Transverse colon (tissue), 3 donors: ENCODE measurements at regions not wholly inside any gene's neighbourhood (a gene's known extent, or its start where the extent isn't known, plus 50 kb on each side); places are given as distances from the start of the nearest gene placed in this dataset.

Source experiments
- EP300 ChIP-seq: sonication (generic); formaldehyde crosslinking; IDR thresholded peaks from one replicate; pipeline ENCODE4 v1.6.1; 2017; ENCODE audit warnings: antibody characterized with exemption, low read depth
- POLR2AphosphoS5 ChIP-seq, 3 donors: sonication (generic); formaldehyde crosslinking; IDR thresholded peaks; one replicate each; pipeline ENCODE4 v1.6.1; 2016; ENCODE audit warnings: antibody characterized with exemption in 3 of 3

- TF ChIP-seq POLR2AphosphoS5 (IDR thresholded peaks at IDR 0.05) (no peak), EP300 (no peak)
These were observed 1165.8 kb downstream of the OLFM4 start for GRCh38 chr13:54194233-54195024.
